ENCODE measurements at regions not wholly inside any gene's neighbourhood (a gene's known extent, or its start where the extent isn't known, plus 50 kb on each side); places are given as distances from the start of the nearest gene placed in this dataset.
"Not testable (repeated sequence)": the region's sequence is repeated elsewhere in the genome, so short reads cannot be mapped to it uniquely, and the experiment has no call there.

- no peak for DNase-seq
Observed at GRCh38 chr5:118551716-118552115, 436.6 kb downstream of the DTWD2 start.

GRCh38 chr5:118551031-118551430 is 437.3 kb downstream of the DTWD2 start:
- DNase-seq, result no peak

- DNase-seq, result peak; percentile 9 to 53
Observed at GRCh38 chr5:118548761-118549720, 439.3 kb downstream of the DTWD2 start.

- no peak for DNase-seq
Observed at GRCh38 chr5:118545470-118545869, 442.9 kb downstream of the DTWD2 start.

- peak in 1 of 2 experiments; percentile 3 for DNase-seq
Observed at GRCh38 chr5:118544887-118545449, 443.4 kb downstream of the DTWD2 start.

- no peak for DNase-seq
Observed at GRCh38 chr5:118533923-118534322, 454.4 kb downstream of the DTWD2 start.

- no peak for DNase-seq
Observed at GRCh38 chr5:118533156-118533555, 455.2 kb downstream of the DTWD2 start.

GRCh38 chr5:118531276-118531675 is 457.1 kb downstream of the DTWD2 start:
- no peak for DNase-seq

GRCh38 chr5:118529361-118530144 is 458.8 kb downstream of the DTWD2 start:
- no peak for DNase-seq

GRCh38 chr5:118522626-118523025 is 465.7 kb downstream of the DTWD2 start:
- no peak for DNase-seq

GRCh38 chr5:118520771-118521415 is 467.5 kb downstream of the DTWD2 start:
- DNase-seq, result no peak

- DNase-seq, result no peak
Observed at GRCh38 chr5:118519466-118519865, 468.9 kb downstream of the DTWD2 start.

- no peak for DNase-seq
Observed at GRCh38 chr5:118518720-118519119, 469.6 kb downstream of the DTWD2 start.

GRCh38 chr5:118511846-118512245 is 476.5 kb downstream of the DTWD2 start:
- no peak for DNase-seq

GRCh38 chr5:118506217-118506852 is 482.0 kb downstream of the DTWD2 start:
- DNase-seq, result no peak

GRCh38 chr5:118502232-118502631 is 486.1 kb downstream of the DTWD2 start:
- DNase-seq, result not testable (repeated sequence)

- no peak for DNase-seq
Observed at GRCh38 chr5:118491351-118491750, 497.0 kb downstream of the DTWD2 start.

GRCh38 chr5:118486647-118487225 is 501.6 kb downstream of the DTWD2 start:
- no peak for DNase-seq

GRCh38 chr5:118479285-118479684 is 509.1 kb downstream of the DTWD2 start:
- DNase-seq, result no peak

- DNase-seq, result no peak
Observed at GRCh38 chr5:118478852-118479251, 509.5 kb downstream of the DTWD2 start.

- DNase-seq, result peak in 1 of 2 experiments; percentile 70
Observed at GRCh38 chr5:118468085-118468484, 520.3 kb downstream of the DTWD2 start.

GRCh38 chr5:118467103-118467502 is 521.2 kb downstream of the DTWD2 start:
- no peak for DNase-seq
